Esophagus mucosa (tissue), 1 donor: ENCODE measurements at regions not wholly inside any gene's neighbourhood (a gene's known extent, or its start where the extent isn't known, plus 50 kb on each side); places are given as distances from the start of the nearest gene placed in this dataset.

Experiments
- ATAC-seq: fragments of 200-7000 bp; cut with Tn5 transposase; one replicate; pipeline ENCODE4 v1.9.1; 2020
- donor health status: DM: yes; HTN: yes; CAD: no.

DNA sequence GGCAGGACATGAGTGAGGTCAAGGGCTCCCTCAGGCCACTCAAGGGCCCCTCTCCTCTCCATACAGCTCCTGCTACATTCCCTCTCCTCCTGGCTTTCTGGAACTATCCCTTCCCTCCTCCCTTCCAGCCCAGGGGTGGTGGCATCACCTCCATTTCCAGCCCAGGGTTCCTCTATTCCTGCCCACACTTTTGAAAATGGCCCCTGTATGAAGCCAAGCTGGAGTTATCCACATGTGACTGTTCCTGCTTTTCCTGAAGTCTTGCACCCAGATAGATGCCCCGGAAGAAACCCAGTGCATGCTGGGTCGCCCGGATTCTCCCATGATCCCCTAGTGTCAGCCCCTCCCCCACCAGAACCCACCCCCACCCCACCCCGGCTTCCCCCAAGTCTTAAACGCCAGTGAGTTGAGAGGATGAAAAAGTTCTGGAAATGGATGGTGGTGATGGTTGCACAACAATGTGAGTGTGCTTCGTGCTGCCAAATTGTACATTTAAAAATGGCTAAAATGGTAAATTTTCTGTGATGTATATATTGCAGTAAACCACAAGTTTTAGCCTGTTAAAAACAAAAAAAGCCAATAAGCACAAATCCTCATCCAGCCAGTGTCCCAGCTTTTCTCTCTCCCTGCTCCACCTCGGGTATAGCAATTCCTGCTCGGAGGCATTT is 136.9 kb downstream of the SCARB1 start:
- ATAC-seq, result no peak

DNA sequence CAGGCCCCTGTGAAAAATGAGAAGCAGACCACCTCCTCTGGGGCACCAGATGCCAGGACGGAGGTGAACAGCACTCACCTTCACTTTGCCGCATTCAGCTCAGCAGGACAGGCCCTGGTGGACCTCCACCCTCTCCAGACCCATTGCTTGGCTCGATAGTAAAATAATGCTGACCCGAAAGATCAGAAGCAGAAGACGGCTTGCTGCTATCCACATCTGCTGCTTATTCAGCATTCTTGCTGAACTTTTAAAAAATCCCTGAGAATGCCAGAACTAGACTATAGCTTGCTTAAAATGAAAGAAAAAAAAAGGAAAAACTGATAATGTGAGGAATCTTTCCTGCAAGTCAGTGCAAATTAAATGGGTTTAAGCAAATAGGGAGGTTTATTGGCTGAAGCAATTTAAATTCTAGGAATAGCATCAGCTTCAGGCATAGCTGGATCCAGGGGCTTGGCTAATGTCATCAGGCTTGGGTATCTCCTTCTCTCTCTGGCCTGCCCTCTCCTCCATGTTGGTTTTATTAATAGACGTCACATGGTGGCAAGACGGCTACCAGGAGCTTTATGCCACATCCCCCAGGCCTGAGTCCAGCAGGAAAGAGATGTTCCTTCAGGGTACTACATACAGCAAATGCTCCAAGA is 137.9 kb downstream of the SCARB1 start:
- ATAC-seq, result no peak

DNA sequence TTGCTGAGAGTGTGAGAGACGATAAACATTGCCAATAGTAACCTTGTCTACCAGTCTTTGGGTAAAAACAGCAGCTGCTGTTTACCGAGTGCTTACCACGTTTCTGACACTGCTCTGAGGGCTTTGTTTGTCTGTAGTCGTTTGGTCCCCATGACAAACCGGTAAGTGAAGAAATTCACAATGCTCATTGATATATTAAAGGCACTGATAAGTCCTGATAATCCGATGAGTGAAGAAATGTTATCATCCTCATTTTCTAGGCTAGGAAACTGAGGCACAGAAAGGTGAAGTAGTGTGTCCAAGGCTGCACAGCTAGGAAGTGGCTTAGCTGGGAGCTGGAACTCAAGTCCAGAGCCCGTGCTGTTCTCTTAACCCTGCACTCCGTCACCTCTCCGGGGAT is 138.6 kb downstream of the SCARB1 start:
- no peak for ATAC-seq

DNA sequence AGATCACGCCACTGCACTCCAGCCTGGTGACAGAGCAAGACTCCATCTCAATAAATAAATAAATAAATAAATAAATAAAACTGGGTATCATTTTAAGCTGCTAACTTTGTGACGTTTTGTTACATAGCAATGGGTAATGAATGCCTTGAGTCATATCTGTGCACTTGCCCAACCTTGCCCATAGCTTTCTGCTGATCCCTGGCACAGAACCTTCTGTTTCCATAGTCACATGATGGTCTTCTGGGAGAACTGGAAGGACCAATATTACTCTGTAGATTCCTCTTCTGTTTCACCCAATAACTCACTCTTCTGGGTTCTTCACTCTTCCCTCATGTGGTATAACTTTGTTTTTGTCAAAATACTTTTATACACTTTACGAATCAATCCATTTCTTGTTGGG is 140.8 kb downstream of the SCARB1 start:
- peak; percentile 32 for ATAC-seq

DNA sequence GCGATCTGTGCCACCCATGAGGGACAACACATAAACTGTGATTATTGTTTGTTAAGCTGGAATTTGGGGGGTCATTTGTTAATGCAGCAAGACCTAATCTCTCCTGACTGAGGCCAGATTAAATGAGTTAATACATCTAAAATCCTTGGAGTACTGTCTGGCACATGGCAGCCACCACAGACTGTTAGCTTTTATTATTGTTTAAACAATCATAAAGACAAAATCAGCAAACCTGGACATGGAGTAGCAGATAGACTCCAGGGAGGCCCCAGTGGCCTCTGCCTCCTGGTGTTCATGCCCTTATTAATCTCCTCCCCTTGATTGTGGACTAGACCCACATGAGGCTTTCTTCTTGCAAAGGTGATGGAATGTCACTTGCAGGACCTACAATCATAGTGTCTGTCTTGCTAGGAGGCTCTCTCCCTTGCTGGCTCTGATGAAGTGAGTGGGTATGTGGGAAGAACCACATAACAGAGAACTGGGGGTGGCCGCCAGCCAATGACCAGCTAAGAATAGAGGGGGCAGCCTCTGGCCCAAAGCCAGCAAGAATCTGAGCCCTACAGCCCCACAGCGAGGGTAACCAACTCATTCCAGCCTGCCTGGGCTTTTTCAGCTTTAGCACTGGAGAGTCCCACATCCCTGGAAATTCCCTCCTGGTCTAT is 142.0 kb downstream of the SCARB1 start:
- ATAC-seq, result no peak

DNA sequence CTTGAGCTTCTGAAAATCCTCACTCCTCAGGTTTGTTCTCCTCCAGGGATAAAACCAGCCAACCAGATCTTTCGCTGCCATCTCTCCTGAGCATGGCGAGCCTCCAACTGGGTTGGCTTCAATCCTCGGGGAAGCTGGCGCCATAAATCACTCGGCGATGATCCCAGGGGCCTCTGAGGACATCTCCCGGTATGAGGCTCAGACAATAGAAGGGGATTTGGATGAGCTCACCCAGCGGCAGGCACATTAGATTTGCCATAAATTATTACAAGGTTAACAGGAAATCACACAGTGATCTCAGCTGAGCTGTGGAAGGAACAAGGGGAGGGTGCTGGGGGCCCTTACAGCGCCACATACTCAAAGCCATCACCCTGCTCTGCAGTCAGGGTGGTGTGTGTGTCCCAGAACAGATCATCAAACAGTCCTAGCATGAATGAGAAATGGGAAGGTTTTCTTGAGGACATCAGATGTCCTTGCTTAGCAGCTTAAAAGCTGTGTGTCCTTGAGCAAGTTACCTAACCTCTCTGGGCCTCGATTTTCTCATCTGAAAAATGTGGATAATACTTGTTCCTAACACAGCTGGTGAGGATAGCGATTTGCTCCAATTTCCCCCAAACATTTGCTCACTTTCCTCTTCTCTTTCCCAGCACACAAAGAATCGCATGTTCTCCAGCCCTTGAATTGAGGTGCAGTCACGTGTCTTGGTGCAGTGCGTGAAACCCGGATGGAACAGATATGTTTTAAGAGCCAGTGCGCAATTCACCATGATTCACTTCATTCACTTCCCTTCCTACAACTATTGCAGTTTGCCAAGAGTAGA is 142.8 kb downstream of the SCARB1 start:
- peak; percentile 35 for ATAC-seq

DNA sequence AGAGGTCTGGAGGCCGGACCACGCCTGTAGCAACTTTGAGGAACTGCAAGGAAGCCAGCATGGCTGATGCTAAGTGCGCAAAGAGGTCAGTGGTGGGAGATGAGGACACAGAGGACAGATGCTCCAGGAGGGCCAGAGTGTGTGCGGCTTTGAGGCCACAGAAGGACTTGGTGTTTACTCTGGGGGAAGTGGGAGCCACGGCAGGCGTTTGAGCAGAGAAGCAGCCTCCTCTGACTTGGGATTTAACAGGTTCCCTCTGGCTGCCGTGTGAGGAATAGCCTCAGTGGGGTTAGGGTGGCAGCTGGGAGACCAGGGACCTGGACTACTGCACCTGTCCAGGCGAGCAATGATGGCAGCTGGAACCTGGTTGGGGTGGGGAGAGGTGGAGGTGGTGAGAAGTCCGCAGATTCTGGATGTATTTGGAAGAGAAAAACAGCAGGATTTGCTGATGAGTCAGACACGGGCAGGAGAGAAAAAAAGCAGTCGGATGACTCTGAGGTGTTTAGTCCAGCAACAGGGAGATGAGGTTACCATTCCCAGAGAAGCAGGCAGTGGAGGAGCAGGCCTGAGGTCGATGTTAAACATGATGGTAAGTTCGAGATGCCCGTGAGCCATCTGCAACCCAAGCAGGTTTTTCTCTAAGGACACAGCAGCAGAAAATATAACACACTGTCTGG is 143.5 kb downstream of the SCARB1 start:
- ATAC-seq, result peak; percentile 39

DNA sequence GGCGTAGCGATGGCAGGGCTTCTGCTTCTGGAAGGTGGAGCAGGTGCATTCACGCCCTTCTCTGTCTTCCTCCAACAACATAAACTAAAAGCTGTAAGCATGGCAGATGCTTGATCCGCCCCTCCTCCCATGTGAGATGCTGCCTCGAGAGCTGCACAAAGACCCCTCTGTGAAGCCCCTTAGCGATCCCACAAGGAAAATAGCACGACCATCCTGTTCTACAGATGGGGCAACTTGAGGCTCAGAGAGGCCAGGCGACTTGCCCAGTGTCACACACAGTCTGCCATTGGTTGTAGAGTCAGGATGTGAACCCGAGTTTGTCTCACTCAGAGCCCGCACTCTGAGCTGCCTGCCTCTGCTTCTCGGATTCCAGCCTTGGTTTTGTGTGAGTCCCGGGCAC is 144.4 kb downstream of the SCARB1 start:
- no peak for ATAC-seq

DNA sequence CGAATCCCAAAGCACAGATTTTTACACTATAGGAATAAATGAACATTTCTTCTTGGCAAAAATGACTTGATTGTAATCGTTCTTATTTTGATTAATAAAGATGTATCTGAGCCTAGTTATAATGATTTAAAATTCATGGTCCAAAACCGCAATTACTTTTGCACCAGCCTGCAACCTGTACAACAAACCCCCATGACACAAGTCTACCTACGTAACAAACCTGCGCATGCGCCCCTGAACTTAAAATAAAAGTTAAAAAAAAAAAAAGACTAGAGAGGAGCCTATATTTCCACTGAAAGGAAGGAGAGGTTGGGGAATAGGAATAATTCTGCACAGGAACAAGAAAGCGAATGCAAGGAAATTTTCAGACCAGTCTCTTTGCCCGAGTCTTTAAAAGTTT is 145.2 kb downstream of the SCARB1 start:
- no peak for ATAC-seq

DNA sequence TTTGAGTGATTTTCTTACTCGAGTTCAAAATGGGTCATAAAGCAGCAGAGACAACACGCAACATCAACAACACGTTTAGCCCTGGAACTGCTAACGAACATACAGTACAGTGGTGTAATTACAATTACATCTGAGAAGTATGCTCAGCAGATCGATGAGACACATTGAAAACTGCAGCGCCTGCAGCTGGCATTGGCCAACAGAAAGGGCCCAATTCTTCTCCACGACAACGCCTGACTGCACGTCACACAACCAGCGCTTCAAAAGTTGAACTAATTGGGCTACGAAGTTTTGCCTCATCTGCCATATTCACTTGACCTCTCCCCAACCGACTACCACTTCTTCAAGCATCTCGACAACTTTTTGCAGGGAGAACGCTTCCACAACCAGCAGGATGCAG is 145.6 kb downstream of the SCARB1 start:
- no peak for ATAC-seq

DNA sequence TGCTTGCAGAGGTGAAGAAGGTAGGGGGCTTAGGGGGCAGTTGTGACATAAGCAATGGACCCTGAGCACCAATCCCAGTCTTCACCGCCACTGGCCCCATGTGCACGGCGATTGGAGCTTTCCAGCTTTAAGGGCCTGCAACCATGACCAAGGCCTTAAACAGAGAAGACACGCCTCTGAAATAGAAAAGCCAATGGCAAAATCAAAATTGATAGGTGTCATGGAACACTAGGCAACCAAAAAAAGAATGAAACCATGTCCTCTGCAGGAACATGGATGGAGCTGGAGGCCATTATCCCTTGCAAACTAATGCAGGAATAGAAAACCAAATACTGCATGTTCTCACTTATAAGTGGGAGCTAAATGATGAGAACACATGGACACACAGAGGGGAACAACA is 146.3 kb downstream of the SCARB1 start:
- no peak for ATAC-seq

DNA sequence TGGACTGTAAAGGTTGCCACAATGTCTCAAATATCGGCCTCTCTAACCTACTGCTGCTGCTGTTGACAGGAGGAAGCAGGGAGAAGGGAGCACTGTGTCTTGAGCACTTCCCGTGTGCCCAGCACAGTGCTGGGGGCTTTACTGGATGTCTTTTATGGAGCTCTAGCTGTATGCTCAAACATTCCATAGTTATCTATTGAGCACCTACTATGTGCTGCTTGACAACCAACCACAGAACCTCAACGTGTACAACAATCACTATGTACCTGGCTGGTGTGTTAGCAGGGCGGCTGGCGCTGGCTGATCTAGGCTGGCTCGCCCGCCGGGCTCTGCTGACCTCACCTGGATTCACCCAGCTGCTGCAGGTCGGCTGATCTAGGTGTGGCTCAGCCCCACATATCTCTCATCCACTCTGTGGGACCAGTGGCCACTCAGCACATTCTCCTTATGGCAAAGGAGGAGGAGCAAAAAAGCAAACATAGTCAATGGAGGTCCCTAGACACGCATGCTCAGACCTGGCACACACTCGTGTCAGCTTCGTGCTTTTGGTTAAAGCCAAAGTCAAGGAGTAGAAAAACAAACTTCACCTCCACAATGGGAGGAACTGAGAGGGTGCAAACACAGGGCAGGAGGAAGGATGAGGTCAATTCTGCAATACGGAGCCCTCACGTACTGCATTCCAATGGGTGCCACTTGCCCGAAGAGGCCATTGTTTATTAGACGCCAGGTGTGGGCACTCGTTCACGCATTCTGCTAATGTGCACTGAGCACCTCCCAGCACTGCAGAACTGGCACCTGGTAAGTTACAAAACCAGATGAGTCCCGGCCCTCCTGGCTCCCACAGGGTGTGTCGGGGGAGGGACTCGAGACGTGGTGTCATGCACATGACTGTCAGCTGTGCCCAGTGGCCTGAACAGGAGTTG is 147.2 kb downstream of the SCARB1 start:
- peak; percentile 69 for ATAC-seq

DNA sequence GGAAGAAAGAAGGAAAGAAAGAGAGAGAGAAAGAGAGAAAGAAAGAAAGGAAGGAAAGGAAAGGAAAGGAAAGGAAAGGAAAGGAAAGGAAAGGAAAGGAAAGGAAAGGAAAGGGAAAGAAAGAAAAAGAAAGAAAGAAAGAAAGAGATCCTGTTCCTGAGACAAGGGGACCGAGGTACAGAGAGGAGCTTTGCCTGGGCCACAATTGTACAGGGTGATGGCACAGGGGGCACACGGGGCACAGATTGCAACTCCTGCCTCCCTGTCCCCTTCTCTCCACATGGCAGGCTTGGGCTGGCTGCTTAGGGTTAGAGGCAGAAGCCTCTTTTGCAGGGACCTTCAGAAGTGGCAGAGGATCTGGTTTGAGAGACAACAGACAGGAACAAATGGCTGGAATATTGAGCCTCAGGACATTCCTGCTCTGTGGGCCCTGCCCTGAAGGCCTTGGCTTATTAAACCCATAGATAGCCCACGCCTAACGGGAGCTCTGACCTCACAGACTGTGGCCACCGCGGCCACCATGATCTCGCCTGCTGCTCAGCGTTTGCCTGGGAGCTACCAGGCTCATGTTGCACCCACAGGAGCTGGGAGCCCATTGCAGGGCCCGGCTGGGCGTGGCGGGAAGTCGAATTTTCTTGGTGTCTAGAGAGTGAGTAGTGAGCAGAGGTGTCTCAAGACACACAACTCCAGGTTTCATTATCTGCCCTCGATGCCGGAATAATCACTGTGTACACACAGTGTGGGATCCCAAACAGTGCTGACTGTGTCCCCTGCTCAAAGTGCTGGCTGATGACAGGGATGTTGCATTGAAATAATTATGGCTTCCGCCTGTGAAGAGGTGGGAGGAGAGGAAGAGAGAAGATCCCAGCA is 147.9 kb upstream of the NCOR2 start:
- ATAC-seq, result peak; percentile 22

DNA sequence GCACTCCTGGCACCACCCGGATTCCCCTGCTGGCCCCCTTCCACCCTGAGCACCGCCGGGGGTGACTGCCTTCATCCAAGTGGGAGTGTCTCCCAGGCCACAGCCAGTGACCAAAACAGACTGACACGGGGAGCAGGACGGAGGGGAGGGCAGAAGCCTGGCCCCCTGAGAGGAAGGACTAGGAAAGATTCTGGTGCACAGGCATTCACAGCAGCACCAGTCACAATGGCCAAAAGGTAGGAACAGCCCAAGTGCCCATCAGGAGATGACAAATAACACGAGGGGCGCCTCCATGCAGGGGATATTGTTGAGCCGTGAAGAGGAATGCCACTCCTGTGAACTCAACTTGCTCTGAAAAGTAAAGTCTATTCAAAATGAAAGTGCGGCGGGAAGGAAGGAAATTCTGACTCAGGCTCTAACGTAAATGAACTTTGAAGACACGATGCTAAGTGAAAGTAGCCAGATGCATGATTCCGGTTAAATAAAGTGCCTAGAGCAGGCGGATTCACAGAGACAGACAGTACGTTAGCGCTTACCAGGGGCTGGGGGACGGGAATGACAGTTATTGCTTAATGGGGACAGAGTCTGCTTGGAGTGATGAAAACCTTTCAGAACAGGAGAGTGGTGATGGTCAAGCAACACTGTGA is 146.1 kb upstream of the NCOR2 start:
- ATAC-seq, result peak; percentile 23

DNA sequence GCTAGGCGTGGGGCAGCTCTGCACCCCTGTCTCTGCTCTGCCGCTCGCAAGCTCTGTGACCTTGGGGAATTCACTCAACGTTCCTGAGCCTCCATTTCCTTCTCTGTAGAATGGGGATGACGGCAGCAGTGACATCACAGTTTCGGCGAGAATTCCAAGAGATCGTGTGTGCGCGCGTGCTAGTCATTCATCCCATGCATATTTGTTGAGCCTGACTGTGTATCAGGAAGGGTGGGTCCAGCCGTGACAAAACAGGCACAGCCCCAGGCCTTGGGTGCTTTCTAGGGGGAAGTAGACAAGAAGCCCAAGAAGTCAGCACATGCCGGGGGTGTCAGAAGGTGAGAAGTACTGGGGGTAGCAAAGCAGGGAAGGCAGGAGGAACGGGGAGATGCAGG is 145.6 kb upstream of the NCOR2 start:
- peak; percentile 83 for ATAC-seq

DNA sequence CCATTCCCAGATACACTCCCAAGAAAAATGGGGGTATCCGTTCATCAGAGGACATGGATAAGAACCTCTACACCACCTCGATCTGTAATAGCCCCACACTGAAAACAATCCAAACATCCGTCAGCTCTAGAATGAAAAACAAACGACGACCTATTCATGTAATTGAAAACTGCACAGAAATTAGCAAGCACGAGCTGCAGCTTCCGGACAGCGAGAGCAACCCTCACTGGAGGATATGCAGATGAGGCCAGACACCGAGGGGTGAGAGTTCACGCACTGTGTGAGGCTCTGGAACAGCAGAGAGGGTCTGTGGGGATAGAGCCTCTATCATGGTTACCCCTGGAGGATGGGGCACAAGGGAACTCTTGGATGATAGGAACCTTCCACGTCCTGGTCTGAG is 143.9 kb upstream of the NCOR2 start:
- ATAC-seq, result no peak

DNA sequence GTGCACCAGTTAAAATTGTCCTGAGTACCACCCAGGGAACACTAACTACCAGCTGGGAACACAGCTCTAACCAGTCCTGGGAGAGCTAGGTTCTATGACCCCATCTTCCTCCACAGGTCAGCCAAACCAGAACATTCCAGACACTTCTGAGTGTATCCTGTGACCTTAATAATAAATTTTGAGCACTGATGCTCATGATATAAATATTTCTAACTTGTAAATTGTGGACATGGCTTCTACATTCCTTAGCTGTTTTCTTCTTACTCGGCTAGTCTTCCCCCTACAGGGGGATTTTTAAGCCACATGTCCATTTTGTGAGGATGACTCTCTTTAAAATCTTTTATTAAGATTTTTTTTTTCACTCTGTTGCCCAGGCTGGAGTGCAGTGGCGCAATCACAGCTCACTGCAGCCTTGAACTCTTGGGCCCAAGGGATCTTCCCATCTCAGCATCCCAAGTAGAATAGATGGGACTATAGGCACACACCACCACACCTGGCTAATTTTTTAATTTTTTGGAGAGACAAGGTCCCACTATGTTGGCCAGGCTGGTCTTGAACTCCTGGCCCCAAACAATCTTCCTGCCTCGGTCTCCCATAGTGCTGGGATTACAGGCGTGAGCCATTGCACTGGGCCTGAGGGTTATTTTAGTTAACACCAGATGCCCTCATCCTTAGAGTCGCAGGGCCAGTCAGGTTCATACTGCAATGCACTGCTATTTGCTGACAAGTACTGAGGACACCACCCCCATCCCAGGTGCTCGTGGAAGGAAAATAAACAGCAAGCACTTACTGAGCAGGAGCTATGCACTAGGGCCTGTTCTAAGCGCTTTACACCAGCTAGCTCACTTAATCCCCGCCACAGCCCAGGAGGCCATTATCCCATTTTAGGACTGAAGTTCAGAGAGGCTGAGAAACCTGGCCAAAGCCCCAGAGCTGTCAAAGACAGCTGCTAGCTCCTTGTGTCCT is 142.6 kb upstream of the NCOR2 start:
- no peak for ATAC-seq

DNA sequence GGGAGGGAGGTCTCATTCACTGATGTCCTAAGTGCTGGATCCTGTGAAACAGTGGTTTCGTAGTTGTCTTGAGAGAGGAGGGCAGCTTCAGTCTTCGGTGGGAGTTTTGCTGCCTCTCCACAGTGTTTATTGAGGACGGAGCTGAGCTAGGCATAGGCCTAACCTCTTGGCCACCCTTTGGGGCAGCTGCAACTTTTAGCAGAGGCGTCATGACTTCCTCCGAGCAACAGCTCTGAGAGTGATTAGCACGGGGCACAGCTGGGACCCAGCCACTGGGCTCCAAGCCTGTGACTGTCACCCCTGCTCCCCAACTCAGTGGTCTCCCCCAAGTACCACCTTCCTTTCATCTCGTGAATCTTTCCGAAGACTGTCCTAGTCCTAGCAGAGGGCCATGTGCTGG is 139.9 kb upstream of the NCOR2 start:
- no peak for ATAC-seq

DNA sequence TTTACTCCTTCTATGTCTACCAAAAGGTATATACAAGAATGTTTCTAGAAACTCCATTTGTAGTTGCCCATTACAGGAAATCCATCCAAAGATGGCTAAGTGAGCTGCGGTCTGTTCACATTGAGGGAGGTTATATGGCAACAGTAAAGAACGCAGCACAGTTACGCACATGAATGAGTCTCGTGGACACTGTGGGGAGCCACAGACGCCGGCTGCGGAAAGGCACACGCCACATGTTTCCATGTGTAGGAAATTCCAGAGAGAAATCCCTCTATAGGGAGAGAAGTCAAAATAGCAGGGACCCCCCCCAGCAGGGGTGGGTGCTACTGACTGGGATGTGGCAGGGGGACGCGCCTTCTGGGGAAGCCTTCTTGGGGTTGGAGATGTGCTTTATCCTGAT is 139.0 kb upstream of the NCOR2 start:
- ATAC-seq, result no peak
